ENCODE measurements at regions not wholly inside any gene's neighbourhood (a gene's known extent, or its start where the extent isn't known, plus 50 kb on each side); places are given as distances from the start of the nearest gene placed in this dataset.

- H3K27ac ChIP-seq (ENCODE audit: low read depth, low read length) = no peak overlapping the region
- H3K4me3 ChIP-seq (ENCODE audit: low read depth, low read length) = no peak overlapping the region
- H3K9me3 ChIP-seq (ENCODE audit: control insufficient read depth, insufficient read depth, low read length) = no peaks in the 10 kb centered on the region
- H3K9ac ChIP-seq (ENCODE audit: low read depth, low read length) = no peak overlapping the region
- H3K27me3 ChIP-seq (ENCODE audit: control insufficient read depth, insufficient read depth, low read length) = no peaks in the 10 kb centered on the region
- H3K36me3 ChIP-seq (ENCODE audit: control insufficient read depth, insufficient read depth, low read length) = no peaks in the 10 kb centered on the region
- H3K4me1 ChIP-seq (ENCODE audit: control insufficient read depth, insufficient read depth, low read length) = no peaks in the 10 kb centered on the region; the same call in 1 of the 2 replicates
These were observed 549.4 kb downstream of the TLL1 start for GRCh38 chr4:166422475-166422874.

GRCh38 chr4:166426300-166426863 is 553.3 kb downstream of the TLL1 start:
- Histone ChIP-seq H3K4me3 (ENCODE audit: low read depth, low read length) (no peak overlapping the region), H3K36me3 (ENCODE audit: control insufficient read depth, insufficient read depth, low read length) (no peaks in the 10 kb centered on the region), H3K9ac (ENCODE audit: low read depth, low read length) (no peak overlapping the region), H3K27ac (ENCODE audit: low read depth, low read length) (no peak overlapping the region), H3K4me1 (ENCODE audit: control insufficient read depth, insufficient read depth, low read length) (no peaks in the 10 kb centered on the region; the same call in 1 of the 2 replicates), H3K27me3 (ENCODE audit: control insufficient read depth, insufficient read depth, low read length) (no peaks in the 10 kb centered on the region), H3K9me3 (ENCODE audit: control insufficient read depth, insufficient read depth, low read length) (no peaks in the 10 kb centered on the region)

GRCh38 chr4:166432125-166432524 is 559.1 kb downstream of the TLL1 start:
- Histone ChIP-seq H3K4me3 (ENCODE audit: low read depth, low read length) (no peak overlapping the region), H3K36me3 (ENCODE audit: control insufficient read depth, insufficient read depth, low read length) (no peaks in the 10 kb centered on the region), H3K9me3 (ENCODE audit: control insufficient read depth, insufficient read depth, low read length) (no peaks in the 10 kb centered on the region), H3K4me1 (ENCODE audit: control insufficient read depth, insufficient read depth, low read length) (no peaks in the 10 kb centered on the region; the same call in 1 of the 2 replicates), H3K9ac (ENCODE audit: low read depth, low read length) (no peak overlapping the region), H3K27me3 (ENCODE audit: control insufficient read depth, insufficient read depth, low read length) (no peaks in the 10 kb centered on the region), H3K27ac (ENCODE audit: low read depth, low read length) (no peak overlapping the region)

DNA sequence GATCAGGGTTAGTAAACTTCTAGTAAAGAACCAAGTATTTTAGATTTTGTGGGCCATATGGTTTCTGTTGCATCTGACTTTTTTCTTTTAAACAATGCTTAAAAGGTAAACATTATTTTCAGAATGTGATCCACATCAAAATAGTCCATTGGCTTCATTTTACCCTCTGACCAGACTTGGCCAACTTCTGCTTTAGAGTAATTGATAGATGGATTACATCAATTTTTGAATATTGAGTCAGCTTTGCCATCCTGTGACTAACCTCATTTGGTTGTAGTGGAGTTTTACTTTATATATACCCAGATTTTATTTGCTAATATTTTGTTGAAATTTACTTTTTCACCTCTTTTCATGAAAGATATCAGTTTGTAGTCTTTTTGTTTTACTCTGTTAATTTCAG is 559.8 kb downstream of the TLL1 start:
- Histone ChIP-seq H3K9me3 (ENCODE audit: control insufficient read depth, insufficient read depth, low read length) (no peaks in the 10 kb centered on the region), H3K27me3 (ENCODE audit: control insufficient read depth, insufficient read depth, low read length) (no peaks in the 10 kb centered on the region), H3K27ac (ENCODE audit: low read depth, low read length) (no peak overlapping the region), H3K4me1 (ENCODE audit: control insufficient read depth, insufficient read depth, low read length) (no peaks in the 10 kb centered on the region), H3K36me3 (ENCODE audit: control insufficient read depth, insufficient read depth, low read length) (no peaks in the 10 kb centered on the region), H3K9ac (ENCODE audit: low read depth, low read length) (no peak overlapping the region), H3K4me3 (ENCODE audit: low read depth, low read length) (no peak overlapping the region)

DNA sequence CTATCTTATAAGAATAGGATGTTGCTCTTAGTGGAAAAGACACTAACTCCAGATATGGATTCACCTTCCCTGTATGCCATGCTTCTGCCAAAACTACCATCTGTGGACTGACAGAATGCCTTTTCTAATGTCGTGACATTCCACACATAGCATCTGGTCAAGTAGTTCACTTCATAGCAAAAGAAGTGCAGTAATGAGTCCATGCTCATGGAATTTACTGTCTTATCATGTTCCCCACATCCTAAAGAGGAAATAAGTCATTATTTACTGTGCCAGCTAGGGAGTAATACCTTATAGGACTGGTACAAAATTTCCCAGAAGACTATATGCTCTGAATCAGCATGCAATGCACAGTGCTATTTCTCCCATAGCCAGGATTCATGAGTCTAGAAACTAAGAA is 562.4 kb downstream of the TLL1 start:
- H3K9ac ChIP-seq (ENCODE audit: low read depth, low read length) = no peak overlapping the region
- no peaks in the 10 kb centered on the region for H3K4me1 ChIP-seq (ENCODE audit: control insufficient read depth, insufficient read depth, low read length)
- H3K4me3 ChIP-seq (ENCODE audit: low read depth, low read length) = no peak overlapping the region

DNA sequence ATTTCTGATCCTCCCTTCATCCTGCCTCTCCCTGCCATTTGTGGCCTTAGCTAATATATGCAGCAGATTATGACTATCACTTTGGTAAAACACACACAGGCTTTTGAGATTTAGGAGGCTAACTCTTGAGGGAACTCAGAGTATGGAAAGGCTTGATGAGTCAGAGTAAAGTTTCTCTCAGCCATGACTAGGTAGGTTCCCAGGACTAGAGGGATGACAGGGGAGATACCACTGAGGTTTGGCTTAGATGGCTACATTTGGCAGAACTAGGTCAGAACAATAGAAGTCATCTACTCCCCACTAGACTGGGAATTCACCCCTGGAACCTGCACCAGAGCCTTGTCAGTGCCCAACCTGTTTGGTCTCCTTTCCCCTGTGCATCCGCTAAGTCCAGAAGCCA is 585.7 kb downstream of the TLL1 start:
- Histone ChIP-seq H3K4me3 (ENCODE audit: low read depth, low read length) (no peak overlapping the region), H3K27me3 (ENCODE audit: control insufficient read depth, insufficient read depth, low read length) (no peaks in the 10 kb centered on the region), H3K9me3 (ENCODE audit: control insufficient read depth, insufficient read depth, low read length) (no peaks in the 10 kb centered on the region; the same call in 1 of the 2 replicates), H3K9ac (ENCODE audit: low read depth, low read length) (no peak overlapping the region), H3K4me1 (ENCODE audit: control insufficient read depth, insufficient read depth, low read length) (no peaks in the 10 kb centered on the region), H3K36me3 (ENCODE audit: control insufficient read depth, insufficient read depth, low read length) (no peaks in the 10 kb centered on the region), H3K27ac (ENCODE audit: low read depth, low read length) (no peak overlapping the region)

More for the DNA sequence above, 562.4 kb downstream of the TLL1 start:
- Histone ChIP-seq H3K9me3 (ENCODE audit: control insufficient read depth, insufficient read depth, low read length) (no peaks in the 10 kb centered on the region), H3K27me3 (ENCODE audit: control insufficient read depth, insufficient read depth, low read length) (no peaks in the 10 kb centered on the region), H3K36me3 (ENCODE audit: control insufficient read depth, insufficient read depth, low read length) (no peaks in the 10 kb centered on the region), H3K27ac (ENCODE audit: low read depth, low read length) (no peak overlapping the region)

GRCh38 chr4:166459621-166460020 is 586.6 kb downstream of the TLL1 start:
- H3K9me3 ChIP-seq (ENCODE audit: control insufficient read depth, insufficient read depth, low read length) = no peaks in the 10 kb centered on the region; the same call in 1 of the 2 replicates
- no peaks in the 10 kb centered on the region for H3K27me3 ChIP-seq (ENCODE audit: control insufficient read depth, insufficient read depth, low read length)
- no peak overlapping the region for H3K9ac ChIP-seq (ENCODE audit: low read depth, low read length)
- no peaks in the 10 kb centered on the region for H3K36me3 ChIP-seq (ENCODE audit: control insufficient read depth, insufficient read depth, low read length)
- H3K27ac ChIP-seq (ENCODE audit: low read depth, low read length) = no peak overlapping the region
- no peaks in the 10 kb centered on the region for H3K4me1 ChIP-seq (ENCODE audit: control insufficient read depth, insufficient read depth, low read length)
- no peak overlapping the region for H3K4me3 ChIP-seq (ENCODE audit: low read depth, low read length)

DNA sequence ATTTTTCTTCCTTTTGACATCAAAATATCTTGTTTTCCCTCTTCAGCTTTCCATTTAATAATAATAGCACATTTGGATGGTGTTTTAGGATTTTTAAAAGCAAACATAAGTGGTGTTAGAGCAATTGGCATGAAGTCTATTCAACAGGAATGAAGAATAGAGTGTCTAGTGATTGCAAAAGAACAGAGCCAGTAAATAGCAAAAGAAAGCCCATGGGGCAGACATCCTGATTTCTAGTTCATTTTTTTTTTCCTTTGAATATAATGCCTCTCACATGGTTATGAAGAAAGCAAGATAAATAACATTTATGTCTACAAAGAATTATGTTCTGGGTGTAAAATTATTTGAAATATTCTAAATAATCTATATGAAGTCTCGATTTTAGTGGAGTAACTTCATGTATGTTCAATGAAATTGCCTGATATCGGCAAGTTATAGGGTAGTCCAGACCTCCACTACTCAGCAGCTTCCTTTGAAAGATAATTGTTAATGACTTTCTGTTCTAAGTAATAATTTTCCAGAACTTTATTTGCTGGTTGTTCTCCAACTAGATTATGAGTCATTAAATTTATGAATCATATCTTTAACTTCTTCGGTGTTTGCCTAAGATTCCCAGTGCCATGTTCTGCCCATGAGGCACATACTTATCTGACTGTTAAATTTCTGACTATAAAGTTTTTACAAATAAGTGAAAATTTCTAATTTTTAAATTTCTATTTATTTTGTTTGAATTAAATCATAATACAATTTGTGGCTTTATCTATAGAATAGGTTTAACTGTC is 587.9 kb downstream of the TLL1 start:
- H3K36me3 ChIP-seq (ENCODE audit: control insufficient read depth, insufficient read depth, low read length) = no peaks in the 10 kb centered on the region
- no peak overlapping the region for H3K27ac ChIP-seq (ENCODE audit: low read depth, low read length)
- no peaks in the 10 kb centered on the region for H3K4me1 ChIP-seq (ENCODE audit: control insufficient read depth, insufficient read depth, low read length)
- no peaks in the 10 kb centered on the region for H3K9me3 ChIP-seq (ENCODE audit: control insufficient read depth, insufficient read depth, low read length)
- H3K4me3 ChIP-seq (ENCODE audit: low read depth, low read length) = no peak overlapping the region
- no peak overlapping the region for H3K9ac ChIP-seq (ENCODE audit: low read depth, low read length)
- no peaks in the 10 kb centered on the region for H3K27me3 ChIP-seq (ENCODE audit: control insufficient read depth, insufficient read depth, low read length)

DNA sequence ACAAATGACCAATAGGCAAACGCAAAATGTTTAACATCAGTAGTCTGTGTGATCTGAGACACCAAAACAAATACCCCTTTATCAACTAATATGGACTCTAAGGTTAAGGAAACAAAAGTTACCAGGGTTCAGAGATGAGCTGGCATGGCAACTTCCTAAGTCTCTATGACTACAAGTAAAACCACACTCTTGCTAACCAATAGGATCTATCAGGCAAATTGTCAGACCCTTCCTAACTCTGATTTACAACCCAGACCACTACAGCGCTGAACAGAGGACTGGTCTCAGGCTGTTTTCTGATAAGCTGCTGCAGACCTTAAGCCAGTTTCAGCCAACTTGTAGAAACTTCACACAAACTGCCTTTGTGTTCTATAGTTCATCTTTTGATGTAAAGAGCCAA is 608.0 kb downstream of the TLL1 start:
- H3K27me3 ChIP-seq (ENCODE audit: control insufficient read depth, insufficient read depth, low read length) = no peaks in the 10 kb centered on the region

GRCh38 chr4:166481739-166482138 is 608.7 kb downstream of the TLL1 start:
- Histone ChIP-seq H3K9ac (ENCODE audit: low read depth, low read length) (no peak overlapping the region), H3K27ac (ENCODE audit: low read depth, low read length) (no peak overlapping the region), H3K4me3 (ENCODE audit: low read depth, low read length) (no peak overlapping the region), H3K36me3 (ENCODE audit: control insufficient read depth, insufficient read depth, low read length) (no peaks in the 10 kb centered on the region), H3K27me3 (ENCODE audit: control insufficient read depth, insufficient read depth, low read length) (no peaks in the 10 kb centered on the region), H3K4me1 (ENCODE audit: control insufficient read depth, insufficient read depth, low read length) (no peaks in the 10 kb centered on the region), H3K9me3 (ENCODE audit: control insufficient read depth, insufficient read depth, low read length) (no peaks in the 10 kb centered on the region)

More for the DNA sequence above, 608.0 kb downstream of the TLL1 start:
- Histone ChIP-seq H3K9ac (ENCODE audit: low read depth, low read length) (no peak overlapping the region), H3K36me3 (ENCODE audit: control insufficient read depth, insufficient read depth, low read length) (no peaks in the 10 kb centered on the region), H3K9me3 (ENCODE audit: control insufficient read depth, insufficient read depth, low read length) (no peaks in the 10 kb centered on the region), H3K4me3 (ENCODE audit: low read depth, low read length) (no peak overlapping the region), H3K4me1 (ENCODE audit: control insufficient read depth, insufficient read depth, low read length) (no peaks in the 10 kb centered on the region), H3K27ac (ENCODE audit: low read depth, low read length) (no peak overlapping the region)

GRCh38 chr4:166482758-166483157 is 609.7 kb downstream of the TLL1 start:
- Histone ChIP-seq H3K4me1 (ENCODE audit: control insufficient read depth, insufficient read depth, low read length) (no peaks in the 10 kb centered on the region), H3K9ac (ENCODE audit: low read depth, low read length) (no peak overlapping the region), H3K4me3 (ENCODE audit: low read depth, low read length) (no peak overlapping the region), H3K9me3 (ENCODE audit: control insufficient read depth, insufficient read depth, low read length) (no peaks in the 10 kb centered on the region), H3K36me3 (ENCODE audit: control insufficient read depth, insufficient read depth, low read length) (no peaks in the 10 kb centered on the region), H3K27ac (ENCODE audit: low read depth, low read length) (no peak overlapping the region), H3K27me3 (ENCODE audit: control insufficient read depth, insufficient read depth, low read length) (no peaks in the 10 kb centered on the region)

All from HUES48 (cell line).